Neural cell (in vitro differentiated cells): ENCODE measurements at regions not wholly inside any gene's neighbourhood (a gene's known extent, or its start where the extent isn't known, plus 50 kb on each side); places are given as distances from the start of the nearest gene placed in this dataset.

Source experiments
- H2AFZ ChIP-seq: fragments of 200-600, 300-800 bp; sonication (generic), shearing (Covaris generic); 2 replicates; pipeline ENCODE4 v1.6.0; 2014; ENCODE audit warnings: low read depth, mild to moderate bottlenecking, antibody characterized with exemption, low read length, moderate library complexity
- H3F3A ChIP-seq: fragments of 200-600 bp; shearing (Covaris generic); 2 replicates; pipeline ENCODE4 v1.6.1; 2016; ENCODE audit warnings: mild to moderate bottlenecking, moderate library complexity, mixed read lengths, antibody characterized with exemption, low read length; ENCODE audit not compliant: insufficient read depth, poor library complexity, severe bottlenecking
- H3K27ac ChIP-seq: fragments of 200-600, 300-800 bp; sonication (generic), shearing (Covaris generic); 2 replicates; pipeline ENCODE4 v1.5.1; 2014; ENCODE audit warnings: mild to moderate bottlenecking, low read length, moderate library complexity
- H3K27me3 ChIP-seq: fragments of 300-800, 200-600 bp; sonication (generic), shearing (Covaris generic); 2 replicates; pipeline ENCODE4 v1.6.0; 2014; ENCODE audit warnings: mild to moderate bottlenecking, low read depth, low read length, moderate library complexity; ENCODE audit not compliant: insufficient read depth
- H3K36me3 ChIP-seq: fragments of 300-800, 200-600 bp; sonication (generic), shearing (Covaris generic); 2 replicates; pipeline ENCODE4 v1.5.1; 2014; ENCODE audit warnings: mild to moderate bottlenecking, antibody characterized with exemption, low read length, moderate library complexity; ENCODE audit not compliant: insufficient read depth
- H3K4me2 ChIP-seq: fragments of 300-800, 200-600 bp; sonication (generic), shearing (Covaris generic); 2 replicates; pipeline ENCODE4 v1.6.0; 2014; ENCODE audit warnings: mild to moderate bottlenecking, low read length
- H3K4me3 ChIP-seq: fragments of 300-800, 200-600 bp; sonication (generic), shearing (Covaris generic); 2 replicates; pipeline ENCODE4 v1.5.1; 2014; ENCODE audit warnings: mild to moderate bottlenecking, low read length, moderate library complexity
- H3K79me2 ChIP-seq: fragments of 200-600 bp; shearing (Covaris generic); replicated peaks from 2 replicates; pipeline ENCODE4 v1.6.0; 2014; ENCODE audit warnings: mild to moderate bottlenecking, low read length, moderate library complexity; ENCODE audit not compliant: insufficient read depth
- H3K9ac ChIP-seq: fragments of 300-800, 200-600 bp; sonication (generic), shearing (Covaris generic); 2 replicates; pipeline ENCODE4 v1.6.1; 2016; ENCODE audit warnings: mild to moderate bottlenecking, low read length, mixed read lengths
- H3K9me2 ChIP-seq: fragments of 200-600 bp; shearing (Covaris generic); 2 replicates; pipeline ENCODE4 v1.6.1; 2016; ENCODE audit warnings: mild to moderate bottlenecking, low read length, mixed read lengths; ENCODE audit not compliant: insufficient read depth
- H3K9me3 ChIP-seq: fragments of 200-600, 300-800 bp; sonication (generic), shearing (Covaris generic); 2 replicates; pipeline ENCODE4 v1.6.1; 2016; ENCODE audit warnings: mild to moderate bottlenecking, mixed run types, low read length, moderate library complexity, mixed read lengths
- H4K20me1 ChIP-seq: fragments of 200-600 bp; shearing (Covaris generic); 2 replicates; pipeline ENCODE4 v1.6.1; 2016; ENCODE audit warnings: mild to moderate bottlenecking, mixed run types; ENCODE audit not compliant: insufficient read depth
- EP300 ChIP-seq: fragments of 450-650 bp; conservative IDR thresholded peaks from 2 replicates; pipeline ENCODE4 v1.6.1; 2014; ENCODE audit warnings: antibody characterized with exemption, mild to moderate bottlenecking, moderate library complexity; ENCODE audit not compliant: poor library complexity, severe bottlenecking
- EZH2 ChIP-seq: fragments of 200-600, 300-800 bp; shearing (Covaris generic), sonication (generic); IDR thresholded peaks from 2 replicates; pipeline ENCODE4 v1.6.1; 2014; ENCODE audit warnings: antibody characterized with exemption, low read length, borderline replicate concordance, mild to moderate bottlenecking; ENCODE audit not compliant: insufficient read depth, poor library complexity, severe bottlenecking
- MXI1 ChIP-seq: fragments of 450-650 bp; conservative IDR thresholded peaks from 2 replicates; pipeline ENCODE4 v1.6.1; 2014; ENCODE audit warnings: antibody characterized with exemption, mild to moderate bottlenecking; ENCODE audit not compliant: poor library complexity, severe bottlenecking
- POLR2AphosphoS5 ChIP-seq: IDR thresholded peaks from 2 replicates; pipeline ENCODE4 v1.6.1; 2012
- RAD21 ChIP-seq: fragments of 450-650 bp; conservative IDR thresholded peaks from 2 replicates; pipeline ENCODE4 v1.6.1; 2014; ENCODE audit warnings: antibody characterized with exemption, mild to moderate bottlenecking, moderate library complexity
- SMC3 ChIP-seq: fragments of 450-650 bp; conservative IDR thresholded peaks from 2 replicates; pipeline ENCODE4 v1.6.1; 2014; ENCODE audit warnings: antibody characterized with exemption, mild to moderate bottlenecking, moderate library complexity; ENCODE audit not compliant: poor library complexity
- TAF1 ChIP-seq: IDR thresholded peaks from 2 replicates; pipeline ENCODE4 v1.6.1; 2012; ENCODE audit warnings: low read depth
- TF ChIP-seq, protein P1 (sequence below): fragments of 450-650 bp; IDR thresholded peaks from 2 replicates; pipeline ENCODE4 v1.5.1; 2014; ENCODE audit warnings: antibody characterized with exemption, mild to moderate bottlenecking, moderate library complexity; ENCODE audit not compliant: poor library complexity, severe bottlenecking
- TF ChIP-seq, protein P2 (sequence below): IDR thresholded peaks from 2 replicates; pipeline ENCODE4 v1.6.1; 2012; ENCODE audit warnings: borderline replicate concordance

DNA sequence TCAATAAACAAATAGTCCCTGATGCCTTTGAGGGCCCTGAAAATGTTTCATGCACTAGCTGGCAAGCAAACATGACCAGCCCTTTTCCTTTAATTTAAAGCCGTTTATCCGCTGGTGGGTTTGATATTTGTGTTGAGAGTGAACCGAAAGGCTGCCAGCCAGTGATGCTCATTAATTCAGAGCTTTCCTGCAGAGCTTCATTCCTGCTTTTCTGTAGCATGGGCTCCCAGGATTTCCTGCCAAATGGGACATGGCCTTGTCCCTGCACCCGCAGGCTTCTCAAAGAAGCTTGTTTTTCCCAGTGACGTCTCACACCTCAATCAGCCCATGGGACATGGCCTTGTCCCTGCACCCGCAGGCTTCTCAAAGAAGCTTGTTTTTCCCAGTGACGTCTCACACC lies 219.6 kb downstream of the MTHFS start:
- Histone ChIP-seq H3K27me3 (no peaks in the 10 kb centered on the region), H3K27ac (no peak overlapping the region), H3K9me3 (no peaks in the 10 kb centered on the region), H3K36me3 (no peaks in the 10 kb centered on the region), H4K20me1 (no peaks in the 10 kb centered on the region), H2AFZ (no peak overlapping the region), H3K9me2 (no peaks in the 10 kb centered on the region), H3K79me2 (no peaks in the 10 kb centered on the region), H3K9ac (no peak overlapping the region), H3F3A (no peaks in the 10 kb centered on the region), H3K4me2 (no peak overlapping the region), H3K4me3 (no peak overlapping the region)
- TF ChIP-seq TAF1 = no peak
- TF ChIP-seq, protein P1, sequence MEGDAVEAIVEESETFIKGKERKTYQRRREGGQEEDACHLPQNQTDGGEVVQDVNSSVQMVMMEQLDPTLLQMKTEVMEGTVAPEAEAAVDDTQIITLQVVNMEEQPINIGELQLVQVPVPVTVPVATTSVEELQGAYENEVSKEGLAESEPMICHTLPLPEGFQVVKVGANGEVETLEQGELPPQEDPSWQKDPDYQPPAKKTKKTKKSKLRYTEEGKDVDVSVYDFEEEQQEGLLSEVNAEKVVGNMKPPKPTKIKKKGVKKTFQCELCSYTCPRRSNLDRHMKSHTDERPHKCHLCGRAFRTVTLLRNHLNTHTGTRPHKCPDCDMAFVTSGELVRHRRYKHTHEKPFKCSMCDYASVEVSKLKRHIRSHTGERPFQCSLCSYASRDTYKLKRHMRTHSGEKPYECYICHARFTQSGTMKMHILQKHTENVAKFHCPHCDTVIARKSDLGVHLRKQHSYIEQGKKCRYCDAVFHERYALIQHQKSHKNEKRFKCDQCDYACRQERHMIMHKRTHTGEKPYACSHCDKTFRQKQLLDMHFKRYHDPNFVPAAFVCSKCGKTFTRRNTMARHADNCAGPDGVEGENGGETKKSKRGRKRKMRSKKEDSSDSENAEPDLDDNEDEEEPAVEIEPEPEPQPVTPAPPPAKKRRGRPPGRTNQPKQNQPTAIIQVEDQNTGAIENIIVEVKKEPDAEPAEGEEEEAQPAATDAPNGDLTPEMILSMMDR = no peak
- TF ChIP-seq, protein P2, sequence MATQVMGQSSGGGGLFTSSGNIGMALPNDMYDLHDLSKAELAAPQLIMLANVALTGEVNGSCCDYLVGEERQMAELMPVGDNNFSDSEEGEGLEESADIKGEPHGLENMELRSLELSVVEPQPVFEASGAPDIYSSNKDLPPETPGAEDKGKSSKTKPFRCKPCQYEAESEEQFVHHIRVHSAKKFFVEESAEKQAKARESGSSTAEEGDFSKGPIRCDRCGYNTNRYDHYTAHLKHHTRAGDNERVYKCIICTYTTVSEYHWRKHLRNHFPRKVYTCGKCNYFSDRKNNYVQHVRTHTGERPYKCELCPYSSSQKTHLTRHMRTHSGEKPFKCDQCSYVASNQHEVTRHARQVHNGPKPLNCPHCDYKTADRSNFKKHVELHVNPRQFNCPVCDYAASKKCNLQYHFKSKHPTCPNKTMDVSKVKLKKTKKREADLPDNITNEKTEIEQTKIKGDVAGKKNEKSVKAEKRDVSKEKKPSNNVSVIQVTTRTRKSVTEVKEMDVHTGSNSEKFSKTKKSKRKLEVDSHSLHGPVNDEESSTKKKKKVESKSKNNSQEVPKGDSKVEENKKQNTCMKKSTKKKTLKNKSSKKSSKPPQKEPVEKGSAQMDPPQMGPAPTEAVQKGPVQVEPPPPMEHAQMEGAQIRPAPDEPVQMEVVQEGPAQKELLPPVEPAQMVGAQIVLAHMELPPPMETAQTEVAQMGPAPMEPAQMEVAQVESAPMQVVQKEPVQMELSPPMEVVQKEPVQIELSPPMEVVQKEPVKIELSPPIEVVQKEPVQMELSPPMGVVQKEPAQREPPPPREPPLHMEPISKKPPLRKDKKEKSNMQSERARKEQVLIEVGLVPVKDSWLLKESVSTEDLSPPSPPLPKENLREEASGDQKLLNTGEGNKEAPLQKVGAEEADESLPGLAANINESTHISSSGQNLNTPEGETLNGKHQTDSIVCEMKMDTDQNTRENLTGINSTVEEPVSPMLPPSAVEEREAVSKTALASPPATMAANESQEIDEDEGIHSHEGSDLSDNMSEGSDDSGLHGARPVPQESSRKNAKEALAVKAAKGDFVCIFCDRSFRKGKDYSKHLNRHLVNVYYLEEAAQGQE = no peak
- no peak for TF ChIP-seq EZH2
- no peak for TF ChIP-seq MXI1
- TF ChIP-seq EP300 = no peak
- TF ChIP-seq SMC3 = no peak
- TF ChIP-seq RAD21 = no peak
- no peak for TF ChIP-seq POLR2AphosphoS5

DNA sequence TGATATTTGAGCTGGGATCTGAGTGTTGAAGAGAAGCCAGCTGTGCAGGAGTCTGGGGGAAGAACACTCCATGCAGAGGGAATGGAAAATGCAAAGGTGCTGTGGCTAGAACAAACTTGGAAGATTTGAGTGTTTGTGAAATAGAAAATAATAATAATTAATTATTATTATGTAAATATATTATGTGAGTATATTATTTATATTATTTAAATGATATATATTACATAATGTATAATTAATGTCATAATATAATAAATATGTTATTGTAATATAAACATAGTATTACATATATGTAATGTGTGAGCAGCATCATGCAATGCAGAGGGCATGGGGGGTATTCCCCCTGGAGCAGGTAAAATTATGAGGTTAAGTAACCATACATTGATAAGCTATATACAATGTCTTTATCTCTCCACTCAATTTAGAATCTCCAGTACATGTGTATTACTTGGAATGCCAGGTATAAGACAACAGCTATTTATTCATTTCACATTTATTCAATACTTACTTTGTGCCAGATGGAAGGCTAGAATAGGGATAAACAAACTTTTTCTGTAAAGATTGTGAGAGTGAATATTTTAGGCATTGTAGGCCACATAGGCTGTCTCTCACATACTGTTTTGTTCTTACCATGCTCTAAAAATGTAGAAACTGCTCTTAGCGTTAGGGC lies 218.6 kb downstream of the MTHFS start:
- Histone ChIP-seq H3K9me2 (no peaks in the 10 kb centered on the region), H3K9me3 (no peaks in the 10 kb centered on the region), H2AFZ (no peak overlapping the region), H3F3A (no peaks in the 10 kb centered on the region), H3K27me3 (no peaks in the 10 kb centered on the region), H3K4me3 (no peak overlapping the region), H3K79me2 (no peaks in the 10 kb centered on the region), H3K4me2 (no peak overlapping the region), H3K9ac (no peak overlapping the region), H3K27ac (no peak overlapping the region), H3K36me3 (no peaks in the 10 kb centered on the region), H4K20me1 (no peaks in the 10 kb centered on the region)
- no peak for TF ChIP-seq EZH2
- no peak for TF ChIP-seq EP300
- TF ChIP-seq POLR2AphosphoS5 = no peak
- no peak for TF ChIP-seq TAF1
- TF ChIP-seq RAD21 = no peak
- TF ChIP-seq, protein P1 = no peak
- TF ChIP-seq MXI1 = no peak
- TF ChIP-seq, protein P2 = no peak
- no peak for TF ChIP-seq SMC3
